H9 (cell line): ENCODE measurements at regions not wholly inside any gene's neighbourhood (a gene's known extent, or its start where the extent isn't known, plus 50 kb on each side); places are given as distances from the start of the nearest gene placed in this dataset.

Experiments used
- DNase-seq: peaks from one replicate; pipeline ENCODE4 v3.0.0-alpha.2; 2017
- H2AFZ ChIP-seq: one replicate; pipeline ENCODE4 v1.6.1; 2013; ENCODE audit warnings: mild to moderate bottlenecking, low read length, control low read depth, moderate library complexity
- H2AK5ac ChIP-seq: 2 replicates; pipeline ENCODE4 v1.6.1; 2013; ENCODE audit warnings: low read length, control low read depth, mixed read lengths; ENCODE audit not compliant: insufficient read length
- H2BK120ac ChIP-seq: one replicate; pipeline ENCODE4 v1.6.1; 2013; ENCODE audit warnings: low read depth, mild to moderate bottlenecking, low read length, control low read depth, inconsistent platforms; ENCODE audit not compliant: poor library complexity, severe bottlenecking
- H2BK12ac ChIP-seq: 2 replicates; pipeline ENCODE4 v1.6.1; 2013; ENCODE audit warnings: low read length, control low read depth, mixed read lengths, low read depth; ENCODE audit not compliant: insufficient read length
- H2BK15ac ChIP-seq: 2 replicates; pipeline ENCODE4 v1.6.1; 2013; ENCODE audit warnings: low read depth, low read length, control low read depth
- H2BK20ac ChIP-seq: one replicate; pipeline ENCODE4 v1.6.1; 2013; ENCODE audit warnings: low read depth, mild to moderate bottlenecking, low read length, control low read depth, inconsistent platforms; ENCODE audit not compliant: poor library complexity, severe bottlenecking
- H2BK5ac ChIP-seq: 2 replicates; pipeline ENCODE4 v1.6.1; 2013; ENCODE audit warnings: low read length, control low read depth, mixed read lengths; ENCODE audit not compliant: insufficient read length
- H3K14ac ChIP-seq: 2 replicates; pipeline ENCODE4 v1.6.1; 2013; ENCODE audit warnings: low read length, control low read depth; ENCODE audit not compliant: insufficient read depth
- H3K18ac ChIP-seq: 2 replicates; pipeline ENCODE4 v1.6.1; 2013; ENCODE audit warnings: low read depth, mild to moderate bottlenecking, mixed read lengths, low read length, control low read depth; ENCODE audit not compliant: insufficient read length
- H3K23ac ChIP-seq: 2 replicates; pipeline ENCODE4 v1.6.1; 2013; ENCODE audit warnings: low read length, control low read depth, mixed read lengths, low read depth; ENCODE audit not compliant: insufficient read length
- H3K23me2 ChIP-seq: 2 replicates; pipeline ENCODE4 v1.6.1; 2013; ENCODE audit warnings: low read depth, mild to moderate bottlenecking, mixed read lengths, low read length, control low read depth; ENCODE audit not compliant: insufficient read length, poor library complexity, severe bottlenecking
- H3K27ac ChIP-seq: 2 replicates; pipeline ENCODE4 v1.5.1; 2013; ENCODE audit warnings: low read length, control low read depth, mixed read lengths, low read depth; ENCODE audit not compliant: insufficient read length
- H3K27me3 ChIP-seq: 2 replicates; pipeline ENCODE4 v1.6.1; 2013; ENCODE audit warnings: low read length, control low read depth, inconsistent platforms; ENCODE audit not compliant: insufficient read depth
- H3K4ac ChIP-seq: 2 replicates; pipeline ENCODE4 v1.6.1; 2013; ENCODE audit warnings: low read depth, mild to moderate bottlenecking, control low read depth, inconsistent platforms, low read length, moderate library complexity
- H3K4me1 ChIP-seq: 2 replicates; pipeline ENCODE4 v1.6.1; 2013; ENCODE audit warnings: low read length, control low read depth, inconsistent platforms; ENCODE audit not compliant: insufficient read depth
- H3K4me2 ChIP-seq: 2 replicates; pipeline ENCODE4 v1.6.1; 2013; ENCODE audit warnings: low read length, control low read depth, mixed read lengths; ENCODE audit not compliant: insufficient read length, insufficient read depth
- H3K56ac ChIP-seq: 2 replicates; pipeline ENCODE4 v1.6.1; 2013; ENCODE audit warnings: low read depth, mild to moderate bottlenecking, mixed read lengths, low read length, control low read depth; ENCODE audit not compliant: insufficient read length
- H3K79me1 ChIP-seq: 2 replicates; pipeline ENCODE4 v1.6.1; 2013; ENCODE audit warnings: low read depth, mild to moderate bottlenecking, moderate library complexity, low read length, control low read depth, inconsistent platforms; ENCODE audit not compliant: insufficient read depth, poor library complexity, severe bottlenecking
- H3K79me2 ChIP-seq: 2 replicates; pipeline ENCODE4 v1.6.1; 2013; ENCODE audit warnings: low read length, control low read depth, inconsistent platforms; ENCODE audit not compliant: insufficient read depth
- H3K9ac ChIP-seq: 2 replicates; pipeline ENCODE4 v1.6.1; 2013; ENCODE audit warnings: low read length, control low read depth, mixed read lengths; ENCODE audit not compliant: insufficient read length; ENCODE audit errors: extremely low read depth
- H3K9me3 ChIP-seq: one replicate; pipeline ENCODE4 v1.6.1; 2013; ENCODE audit warnings: low read depth, low read length, inconsistent platforms; ENCODE audit not compliant: control insufficient read depth
- H3T11ph ChIP-seq: one replicate; pipeline ENCODE4 v1.6.1; 2013; ENCODE audit warnings: mild to moderate bottlenecking, low read length, control low read depth, inconsistent platforms
- H4K20me1 ChIP-seq: one replicate; pipeline ENCODE4 v1.6.1; 2013; ENCODE audit not compliant: control insufficient read depth, insufficient read length, insufficient read depth
- H4K5ac ChIP-seq: 2 replicates; pipeline ENCODE4 v1.6.1; 2013; ENCODE audit warnings: low read depth, mild to moderate bottlenecking, mixed read lengths, low read length, control low read depth; ENCODE audit not compliant: insufficient read length
- H4K8ac ChIP-seq: replicated peaks from 2 replicates; pipeline ENCODE4 v1.6.1; 2013; ENCODE audit warnings: low read length, control low read depth, mixed read lengths, low read depth; ENCODE audit not compliant: insufficient read length
- H4K91ac ChIP-seq: 2 replicates; pipeline ENCODE4 v1.6.1; 2013; ENCODE audit warnings: low read depth, mild to moderate bottlenecking, moderate library complexity, mixed read lengths, low read length, control low read depth; ENCODE audit not compliant: insufficient read length
- H3K27ac Mint-ChIP-seq, 3 experiments: 2 replicates in 2 of 3; 3 replicates in 1 of 3; pipeline ENCODE4 v1.8.0; 2020 to 2021; ENCODE audit warnings: mixed read lengths in 3 of 3, mild to moderate bottlenecking in 1 of 3, moderate library complexity in 1 of 3
- H3K27me3 Mint-ChIP-seq: 2 replicates; pipeline ENCODE4 v1.8.0; 2021; ENCODE audit warnings: low read depth, mild to moderate bottlenecking, moderate library complexity, mixed read lengths
- H3K36me3 Mint-ChIP-seq, 3 experiments: 2 replicates in 2 of 3; 3 replicates in 1 of 3; pipeline ENCODE4 v1.8.0; 2020 to 2021; ENCODE audit warnings: low read depth in 3 of 3, mixed read lengths in 3 of 3; ENCODE audit not compliant: insufficient read depth in 1 of 3
- H3K4me1 Mint-ChIP-seq, 2 experiments: 2 replicates each; pipeline ENCODE4 v1.8.0; 2020; ENCODE audit warnings: mixed read lengths in 2 of 2
- H3K4me3 Mint-ChIP-seq, 2 experiments: 2 replicates in 1 of 2; 3 replicates in 1 of 2; pipeline ENCODE4 v1.8.0; 2020 to 2021; ENCODE audit warnings: mild to moderate bottlenecking in 2 of 2, mixed read lengths in 2 of 2, moderate library complexity in 1 of 2
- H3K9me3 Mint-ChIP-seq, 2 experiments: 2 replicates in 1 of 2; 3 replicates in 1 of 2; pipeline ENCODE4 v1.8.0; 2020; ENCODE audit warnings: mild to moderate bottlenecking in 2 of 2, mixed read lengths in 2 of 2, moderate library complexity in 1 of 2
- CTCF ChIP-seq: fragments of 200-600 bp; sonication (generic); conservative IDR thresholded peaks from 3 replicates; pipeline ENCODE4 v1.8.0; 2021; ENCODE audit warnings: antibody characterized with exemption, mild to moderate bottlenecking
- WGBS: extraction: QIAGEN DNeasy Blood & Tissue Kit; methylation state at CpG from one replicate; pipeline ENCODE4 v1.1.7; 2013; ENCODE audit warnings: missing lambda C conversion rate, low lambda C conversion rate, mixed read lengths; ENCODE audit not compliant: insufficient read length; ENCODE audit errors: extremely low coverage; 5-methylcytosine and 5-hydroxymethylcytosine counted together

GRCh38 chr6:126280287-126280686, 59.6 kb upstream of the CENPW start:
- Mint-ChIP-seq H3K4me3 (no peak overlapping the region), H3K27ac (no peak overlapping the region), H3K27me3 (no peaks in the 10 kb centered on the region), H3K4me1 (no peaks in the 10 kb centered on the region), H3K36me3 (no peaks in the 10 kb centered on the region), H3K9me3 (no peaks in the 10 kb centered on the region)
- H2BK20ac ChIP-seq, result no peak overlapping the region
- no peak for DNase-seq
- no peak overlapping the region for H2BK15ac ChIP-seq
- H4K8ac ChIP-seq, result no peak overlapping the region
- H3K9me3 ChIP-seq, result no peaks in the 10 kb centered on the region
- H3K79me1 ChIP-seq, result no peaks in the 10 kb centered on the region
- H4K20me1 ChIP-seq, result no peaks in the 10 kb centered on the region
- no peak overlapping the region for H3K56ac ChIP-seq
- no peak overlapping the region for H2BK12ac ChIP-seq
- no peak for TF ChIP-seq CTCF
- no peak overlapping the region for H3K18ac ChIP-seq
- no peak overlapping the region for H3K4me2 ChIP-seq
- no peaks in the 10 kb centered on the region for H3K79me2 ChIP-seq
- WGBS, result no CpG with 5 or more reads among the region's 4 CpGs
- H3K4me1 ChIP-seq, result no peaks in the 10 kb centered on the region
- H4K91ac ChIP-seq, result no peak overlapping the region
- H3K14ac ChIP-seq, result no peak overlapping the region
- no peak overlapping the region for H4K5ac ChIP-seq
- H2BK120ac ChIP-seq, result no peak overlapping the region
- no peak overlapping the region for H2AK5ac ChIP-seq
- no peaks in the 10 kb centered on the region for H3K23me2 ChIP-seq
- H3K4ac ChIP-seq, result no peak overlapping the region
- H3K23ac ChIP-seq, result no peak overlapping the region
- no peak overlapping the region for H2BK5ac ChIP-seq
- H2AFZ ChIP-seq, result no peak overlapping the region
- no peak overlapping the region for H3K27ac ChIP-seq
- H3K9ac ChIP-seq, result no peak overlapping the region
- H3T11ph ChIP-seq, result no peak overlapping the region
- H3K27me3 ChIP-seq, result no peaks in the 10 kb centered on the region
